HG03571 (cell line): ENCODE measurements at regions not wholly inside any gene's neighbourhood (a gene's known extent, or its start where the extent isn't known, plus 50 kb on each side); places are given as distances from the start of the nearest gene placed in this dataset.

Source experiments
- ATAC-seq: cut with Tn5 transposase; IDR thresholded peaks from one replicate; pipeline ENCODE4 v1.9.1; 2021; ENCODE audit not compliant: unreplicated experiment

- ATAC-seq: no peak
These were observed 187.6 kb downstream of the KATNIP start for GRCh38 chr16:27737513-27737912.
